HG02870 (cell line): ENCODE measurements at regions not wholly inside any gene's neighbourhood (a gene's known extent, or its start where the extent isn't known, plus 50 kb on each side); places are given as distances from the start of the nearest gene placed in this dataset.

Experiments used
- ATAC-seq: cut with Tn5 transposase; IDR thresholded peaks from one replicate; pipeline ENCODE4 v1.9.1; 2021; ENCODE audit warnings: mild to moderate bottlenecking, moderate library complexity; ENCODE audit not compliant: unreplicated experiment

- no peak for ATAC-seq
Observed at GRCh38 chr1:105964879-105965278, 1091.6 kb upstream of the PRMT6 start.

- ATAC-seq, result no peak
Observed at GRCh38 chr1:105997516-105997915, 1059.0 kb upstream of the PRMT6 start.

- no peak for ATAC-seq
Observed at GRCh38 chr1:106022312-106022902, 1034.1 kb upstream of the PRMT6 start.

DNA sequence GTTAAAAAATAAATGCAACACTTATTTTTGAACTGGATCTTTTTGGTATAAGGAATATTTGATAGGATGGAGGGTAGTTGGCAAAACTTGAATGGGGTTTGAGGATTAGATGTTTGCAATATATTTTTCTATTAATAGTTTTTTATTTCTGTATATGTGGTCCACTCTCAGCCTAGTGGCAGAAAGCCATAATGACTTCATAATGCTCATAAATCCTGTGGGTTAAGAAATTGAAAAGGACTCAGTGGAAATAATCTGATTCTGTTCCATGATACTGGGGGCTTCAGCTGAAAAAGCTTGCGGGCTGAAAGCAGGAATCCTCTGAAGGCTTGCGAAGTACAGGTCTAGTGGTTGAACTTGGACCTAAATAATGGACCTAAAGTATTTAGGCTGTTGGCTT is 1028.6 kb upstream of the PRMT6 start:
- no peak for ATAC-seq

- ATAC-seq, result no peak
Observed at GRCh38 chr1:106037526-106037925, 1018.9 kb upstream of the PRMT6 start.

- ATAC-seq, result no peak
Observed at GRCh38 chr1:106038260-106038659, 1018.2 kb upstream of the PRMT6 start.

GRCh38 chr1:106043971-106044370 is 1012.5 kb upstream of the PRMT6 start:
- ATAC-seq, result no peak

- no peak for ATAC-seq
Observed at GRCh38 chr1:106047210-106047609, 1009.3 kb upstream of the PRMT6 start.

GRCh38 chr1:106049595-106049994 is 1006.9 kb upstream of the PRMT6 start:
- ATAC-seq, result no peak

DNA sequence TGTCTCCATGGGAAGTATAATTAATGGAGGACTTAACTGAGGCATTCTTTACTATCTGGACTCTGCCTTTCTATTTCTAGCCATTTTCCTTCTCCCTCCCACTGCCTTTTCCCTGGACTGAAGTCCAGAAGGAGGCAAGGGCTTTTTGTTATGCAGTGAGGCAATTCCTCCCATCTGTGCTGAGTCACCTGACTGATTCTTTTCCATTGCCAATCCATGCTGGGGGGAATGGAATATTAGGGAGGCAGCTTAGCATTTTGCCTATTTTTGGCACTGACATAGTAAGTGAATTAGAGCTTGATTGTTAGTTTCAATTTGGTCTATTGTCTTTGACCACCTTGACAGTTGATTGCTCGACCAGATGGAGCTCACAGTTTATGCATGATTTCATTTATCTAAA is 1000.6 kb upstream of the PRMT6 start:
- ATAC-seq, result no peak

DNA sequence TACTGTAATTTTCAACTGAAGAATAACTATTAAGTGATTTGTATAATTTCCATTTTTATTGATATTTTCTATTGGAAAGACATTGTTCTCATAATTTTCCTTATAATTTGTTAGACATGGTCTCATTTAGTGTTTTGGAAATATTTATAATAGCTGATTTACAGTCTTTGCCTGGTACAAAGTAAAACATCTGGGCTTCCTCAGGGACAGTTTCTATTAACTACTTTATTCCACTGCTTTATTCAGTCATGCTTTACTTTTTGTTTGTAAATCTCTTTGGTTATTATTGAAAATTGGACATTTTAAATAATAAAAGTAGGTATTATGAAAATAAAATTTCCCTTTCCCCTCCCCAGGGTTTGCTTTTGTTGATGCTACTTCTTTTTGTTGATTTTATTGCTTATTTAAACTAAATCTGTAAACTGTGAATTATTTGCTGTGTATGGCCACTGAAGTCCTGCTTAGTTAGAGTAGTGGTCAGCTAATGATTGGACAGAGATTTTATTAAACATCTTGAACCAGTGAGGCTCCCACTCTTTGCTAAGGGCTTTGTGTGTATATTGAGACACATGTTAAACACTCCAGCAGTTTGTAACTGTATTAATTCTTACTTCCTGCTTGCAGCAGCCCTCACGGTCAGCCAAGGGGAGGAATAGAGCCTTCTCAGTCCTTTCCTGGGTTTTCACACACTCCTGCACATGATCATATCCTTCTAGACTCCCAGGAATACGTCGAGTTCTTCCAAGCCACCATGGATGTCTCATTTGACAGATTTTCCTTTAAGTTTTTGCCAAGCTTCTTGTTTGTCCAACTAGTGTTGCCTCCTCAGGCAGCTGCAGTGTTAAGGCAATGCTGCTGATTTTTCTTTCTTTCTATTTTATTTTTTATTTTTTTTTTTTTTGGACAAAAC is 994.6 kb upstream of the PRMT6 start:
- no peak for ATAC-seq

DNA sequence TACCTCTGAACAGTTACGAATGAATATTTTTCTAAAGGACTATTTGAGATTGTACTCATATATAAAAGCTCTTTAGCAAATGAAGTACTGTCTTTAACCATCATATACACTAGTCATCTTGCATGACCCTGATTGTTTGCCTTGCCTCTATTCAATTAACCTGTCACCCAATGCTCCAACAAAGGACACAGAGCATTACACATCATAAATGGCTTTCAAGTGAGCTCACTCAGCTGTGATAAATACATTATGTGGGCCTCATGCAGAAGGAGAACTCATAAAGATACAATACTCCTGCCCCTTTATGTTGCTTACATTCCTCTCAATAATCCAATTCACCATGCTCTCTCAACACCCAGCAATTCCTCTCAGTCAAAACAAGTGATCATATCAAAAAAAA is 993.0 kb upstream of the PRMT6 start:
- ATAC-seq, result no peak

DNA sequence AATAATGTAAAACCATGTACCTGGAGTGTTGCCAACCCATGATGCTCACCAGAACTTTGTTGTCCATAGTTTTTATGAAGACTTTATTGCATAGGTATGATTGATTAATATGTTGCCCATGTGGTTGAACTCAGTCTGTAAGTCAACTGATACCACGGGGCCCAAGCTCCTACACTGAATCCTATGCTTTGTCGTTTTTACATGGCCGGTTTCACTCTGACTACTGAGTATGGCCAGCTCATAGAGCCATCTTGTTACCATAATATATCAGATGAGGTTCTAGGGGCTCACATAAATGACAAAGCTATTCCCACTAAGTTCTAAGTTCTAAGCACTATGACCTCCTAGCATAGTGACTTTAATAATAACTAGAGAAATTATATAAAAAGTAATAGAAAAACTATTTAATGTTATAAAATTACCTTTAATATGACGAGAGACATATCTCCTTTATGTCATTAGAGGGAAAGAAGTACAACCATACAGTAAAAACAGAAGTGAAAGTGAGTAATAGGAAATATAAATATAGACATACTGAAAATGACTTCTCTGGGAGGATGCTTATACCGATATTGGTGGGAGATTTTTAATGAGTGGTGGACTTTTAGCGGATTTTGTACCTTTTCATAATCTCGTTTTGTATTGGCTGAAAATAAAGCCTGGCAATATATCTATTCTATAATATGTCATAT is 983.4 kb upstream of the PRMT6 start:
- ATAC-seq, result peak; percentile 78

DNA sequence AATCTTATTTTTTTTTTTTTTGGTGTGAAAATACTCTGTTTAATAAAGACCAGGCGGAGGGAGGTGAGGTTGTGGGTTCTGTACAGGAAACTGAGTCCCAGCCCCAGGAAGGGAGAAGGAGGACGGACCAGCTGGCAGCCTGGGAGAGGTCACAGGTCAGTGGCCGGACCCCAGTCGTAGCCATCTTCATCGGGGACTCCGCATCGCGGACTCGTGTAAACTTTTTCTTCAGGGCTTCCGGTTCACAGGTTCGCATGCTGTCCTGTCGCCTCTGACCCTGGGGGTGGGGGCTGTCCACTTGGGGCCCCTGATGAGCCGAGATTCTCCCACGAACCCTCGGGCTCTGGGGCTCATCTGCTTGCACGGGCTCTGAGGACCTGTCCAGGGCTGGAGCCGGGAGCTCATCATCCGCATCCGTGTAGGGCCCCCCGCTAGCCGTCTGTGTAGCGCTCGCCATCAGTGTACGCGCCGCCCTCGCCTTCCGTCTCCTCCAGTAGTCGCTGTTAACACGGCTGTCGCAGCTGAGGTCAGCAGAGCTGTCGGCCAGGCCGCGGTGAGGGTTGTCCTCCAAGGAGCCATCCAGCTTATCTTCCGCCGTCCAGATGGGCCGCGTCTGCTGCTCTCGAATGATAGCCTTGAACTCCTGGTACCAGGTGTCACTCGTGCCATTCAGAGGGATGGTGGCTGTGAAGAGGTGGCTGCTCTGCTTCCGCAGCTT is 975.7 kb upstream of the PRMT6 start:
- ATAC-seq, result no peak

- ATAC-seq, result no peak
Observed at GRCh38 chr1:106111044-106111443, 945.4 kb upstream of the PRMT6 start.

GRCh38 chr1:106113851-106114250 is 942.6 kb upstream of the PRMT6 start:
- no peak for ATAC-seq

DNA sequence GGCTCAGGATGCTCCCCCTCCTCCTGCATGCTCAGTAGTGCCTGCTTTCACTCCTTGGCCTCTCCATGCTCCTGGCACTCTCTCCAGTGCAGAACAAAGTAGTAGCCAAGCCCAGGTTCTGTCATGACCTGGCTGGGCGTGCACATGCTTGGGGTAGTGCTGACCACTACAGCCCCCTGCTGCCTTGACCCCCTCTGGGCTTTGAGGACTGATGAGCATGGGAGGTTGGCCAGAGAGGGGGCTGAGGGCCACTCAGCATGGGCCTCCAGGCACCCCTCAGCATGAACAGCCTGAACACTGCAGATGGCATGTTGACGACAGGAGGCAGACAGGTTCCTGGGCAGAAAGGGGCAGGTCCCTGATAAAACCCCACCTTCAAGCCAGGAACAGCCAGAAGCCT is 935.7 kb upstream of the PRMT6 start:
- no peak for ATAC-seq

DNA sequence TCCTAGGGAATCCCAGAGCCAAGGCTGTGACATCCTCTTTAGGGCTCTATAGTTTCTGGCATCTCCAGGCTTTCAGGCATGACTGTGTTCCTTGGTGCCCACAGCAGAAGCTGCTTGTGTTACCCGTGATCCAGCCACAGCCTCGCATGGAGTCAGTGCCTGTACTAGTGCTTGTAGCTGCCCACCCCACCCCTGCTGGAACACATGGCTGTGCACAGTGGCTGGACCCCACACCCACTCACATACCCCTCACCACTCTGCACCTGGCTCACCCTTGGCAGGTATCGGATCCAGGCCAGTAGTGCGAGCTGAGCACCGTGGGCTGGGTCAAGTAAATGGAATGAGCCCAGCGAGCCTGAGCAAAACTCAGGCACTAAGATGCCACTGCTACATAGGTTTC is 934.7 kb upstream of the PRMT6 start:
- ATAC-seq, result no peak

DNA sequence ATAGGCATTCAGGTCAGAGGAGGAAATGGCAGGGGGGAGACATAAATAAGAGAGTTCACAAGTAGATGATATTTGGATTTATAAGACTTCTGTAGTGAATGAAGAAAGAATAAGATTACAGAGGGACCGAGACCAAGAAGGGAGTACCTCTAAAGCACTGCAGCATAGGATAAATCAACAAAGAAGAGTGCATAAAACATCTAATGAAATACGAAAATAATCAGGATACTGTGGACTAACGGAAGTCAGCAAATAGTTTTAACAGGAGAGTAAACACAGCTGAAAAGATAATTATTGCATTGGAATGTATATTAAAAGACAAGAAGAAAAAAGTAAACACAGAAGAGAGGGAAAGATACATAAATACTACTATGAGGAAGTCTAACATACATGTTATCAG is 921.9 kb upstream of the PRMT6 start:
- ATAC-seq, result no peak

DNA sequence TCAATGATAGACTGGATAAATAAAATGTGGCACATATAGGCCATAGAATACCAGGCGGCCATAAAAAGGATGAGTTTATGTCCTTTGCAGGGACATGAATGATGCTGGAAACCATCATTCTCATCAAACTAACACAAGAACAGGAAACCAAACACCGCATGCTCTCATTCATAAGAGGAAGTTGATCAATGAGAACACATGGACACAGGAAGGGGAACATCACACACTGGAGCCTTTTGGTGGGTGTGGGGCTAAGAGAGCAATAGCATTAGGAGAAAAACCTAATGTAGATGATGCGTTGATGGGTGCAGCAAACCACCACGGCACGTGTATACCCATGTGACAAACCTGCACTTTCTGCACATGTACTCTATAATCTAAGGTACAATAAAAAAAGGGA is 883.4 kb upstream of the PRMT6 start:
- no peak for ATAC-seq

- ATAC-seq, result no peak
Observed at GRCh38 chr1:106178791-106179190, 877.7 kb upstream of the PRMT6 start.
